NB4 (cell line): ENCODE measurements at regions not wholly inside any gene's neighbourhood (a gene's known extent, or its start where the extent isn't known, plus 50 kb on each side); places are given as distances from the start of the nearest gene placed in this dataset.

Experiments
- TF ChIP-seq, protein P1 (sequence below): IDR thresholded peaks from one replicate; pipeline ENCODE4 v1.5.1; 2012; ENCODE audit warnings: low read depth, low read length
- TF ChIP-seq, protein P2 (sequence below): IDR thresholded peaks from 2 replicates; pipeline ENCODE4 v1.6.1; 2011; ENCODE audit warnings: low read depth, low read length

DNA sequence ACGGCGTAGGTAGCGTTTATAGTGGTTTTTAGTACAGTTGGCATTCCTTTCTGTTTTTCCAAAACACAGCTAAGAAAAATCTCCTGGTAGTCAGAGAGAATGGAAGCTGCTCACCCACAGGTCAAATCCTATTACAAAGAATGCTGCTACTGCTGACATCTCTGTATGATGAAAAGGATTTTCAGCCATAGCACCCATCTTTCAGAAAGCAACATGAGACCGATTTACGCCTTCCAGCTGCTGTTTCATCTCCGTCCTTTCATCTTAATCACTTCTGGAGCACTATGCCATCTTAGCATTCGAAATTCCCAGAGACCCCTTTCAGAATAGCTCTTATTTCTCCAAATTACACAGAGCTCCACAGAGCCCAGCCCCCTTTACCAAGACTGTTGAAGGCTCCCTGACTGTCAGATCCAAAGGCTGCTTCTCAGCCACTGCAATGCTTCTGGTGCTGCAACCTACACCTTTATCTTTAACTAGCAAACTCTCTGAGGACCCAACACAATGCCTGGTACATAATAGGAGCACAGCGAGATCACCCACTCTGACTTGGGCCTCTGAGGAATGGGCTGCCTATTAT, 211.8 kb downstream of the NEDD1 start:
- TF ChIP-seq, protein P1, sequence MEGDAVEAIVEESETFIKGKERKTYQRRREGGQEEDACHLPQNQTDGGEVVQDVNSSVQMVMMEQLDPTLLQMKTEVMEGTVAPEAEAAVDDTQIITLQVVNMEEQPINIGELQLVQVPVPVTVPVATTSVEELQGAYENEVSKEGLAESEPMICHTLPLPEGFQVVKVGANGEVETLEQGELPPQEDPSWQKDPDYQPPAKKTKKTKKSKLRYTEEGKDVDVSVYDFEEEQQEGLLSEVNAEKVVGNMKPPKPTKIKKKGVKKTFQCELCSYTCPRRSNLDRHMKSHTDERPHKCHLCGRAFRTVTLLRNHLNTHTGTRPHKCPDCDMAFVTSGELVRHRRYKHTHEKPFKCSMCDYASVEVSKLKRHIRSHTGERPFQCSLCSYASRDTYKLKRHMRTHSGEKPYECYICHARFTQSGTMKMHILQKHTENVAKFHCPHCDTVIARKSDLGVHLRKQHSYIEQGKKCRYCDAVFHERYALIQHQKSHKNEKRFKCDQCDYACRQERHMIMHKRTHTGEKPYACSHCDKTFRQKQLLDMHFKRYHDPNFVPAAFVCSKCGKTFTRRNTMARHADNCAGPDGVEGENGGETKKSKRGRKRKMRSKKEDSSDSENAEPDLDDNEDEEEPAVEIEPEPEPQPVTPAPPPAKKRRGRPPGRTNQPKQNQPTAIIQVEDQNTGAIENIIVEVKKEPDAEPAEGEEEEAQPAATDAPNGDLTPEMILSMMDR = no peak
- TF ChIP-seq, protein P2, sequence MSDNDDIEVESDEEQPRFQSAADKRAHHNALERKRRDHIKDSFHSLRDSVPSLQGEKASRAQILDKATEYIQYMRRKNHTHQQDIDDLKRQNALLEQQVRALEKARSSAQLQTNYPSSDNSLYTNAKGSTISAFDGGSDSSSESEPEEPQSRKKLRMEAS = no peak
